ENCODE measurements at regions not wholly inside any gene's neighbourhood (a gene's known extent, or its start where the extent isn't known, plus 50 kb on each side); places are given as distances from the start of the nearest gene placed in this dataset.

GRCh38 chr11:38721586-38722315, 2123.7 kb upstream of the RAG2 start:
- DNase-seq, result peak in 1 of 2 donors; percentile 17
- Histone ChIP-seq H3K27ac (no peak overlapping the region), H3K4me1 (no peaks in the 10 kb centered on the region), H3K9me3 (peaks cover 0 to 5% (median 0%) of the 10 kb centered on the region in 4 donors), H3K27me3 (no peaks in the 10 kb centered on the region), H3K36me3 (no peaks in the 10 kb centered on the region), H3K4me3 (no peak overlapping the region)
- intact Hi-C loops (cut with DNase I; ENCODE audit: low total_unique reads), result no loop called here
- no peak for TF ChIP-seq POLR2AphosphoS5 (IDR thresholded peaks at IDR 0.05)
- no peak for TF ChIP-seq CTCF (IDR thresholded peaks at IDR 0.05)
- TF ChIP-seq EP300 (IDR thresholded peaks at IDR 0.05), result no peak
- no peak for TF ChIP-seq POLR2A (IDR thresholded peaks at IDR 0.05)
- 26 to 52% (median 43%) methylated on average over 1 of the region's 1 CpG for WGBS, 5 donors

- no peaks in the 10 kb centered on the region for H3K9me3 ChIP-seq
- no peak for TF ChIP-seq CTCF (IDR thresholded peaks at IDR 0.05)
- TF ChIP-seq EP300 (IDR thresholded peaks at IDR 0.05), result no peak
- TF ChIP-seq POLR2A (IDR thresholded peaks at IDR 0.05), result no peak
- TF ChIP-seq POLR2AphosphoS5 (IDR thresholded peaks at IDR 0.05), result no peak
- no peak for DNase-seq
- no peaks in the 10 kb centered on the region for H3K36me3 ChIP-seq
- H3K4me3 ChIP-seq, result no peak overlapping the region
- no peaks in the 10 kb centered on the region for H3K27me3 ChIP-seq
- no peaks in the 10 kb centered on the region for H3K4me1 ChIP-seq
- intact Hi-C loops (cut with DNase I; ENCODE audit: low total_unique reads), result no loop called here
- 38 to 57% (median 47%) methylated on average over 1 of the region's 1 CpG for WGBS, 5 donors
- no peak overlapping the region for H3K27ac ChIP-seq
Observed at GRCh38 chr11:38718659-38719058, 2120.6 kb upstream of the RAG2 start.

GRCh38 chr11:38718049-38718448, 2120.0 kb upstream of the RAG2 start:
- TF ChIP-seq EP300 (IDR thresholded peaks at IDR 0.05) (no peak), CTCF (IDR thresholded peaks at IDR 0.05) (no peak), POLR2A (IDR thresholded peaks at IDR 0.05) (no peak), POLR2AphosphoS5 (IDR thresholded peaks at IDR 0.05) (no peak)
- Histone ChIP-seq H3K4me1 (no peaks in the 10 kb centered on the region), H3K27me3 (no peaks in the 10 kb centered on the region), H3K4me3 (no peak overlapping the region), H3K27ac (no peak overlapping the region), H3K9me3 (no peaks in the 10 kb centered on the region), H3K36me3 (no peaks in the 10 kb centered on the region)
- whole genome bisulfite sequencing, 5 donors, result 10 to 28% (median 18%) methylated on average over 2 of the region's 2 CpGs
- DNase-seq, result peak in 1 of 2 donors; percentile 8
- intact Hi-C loops (cut with DNase I; ENCODE audit: low total_unique reads), result no loop called here

GRCh38 chr11:38711110-38711509, 2113.1 kb upstream of the RAG2 start:
- Histone ChIP-seq H3K4me1 (no peaks in the 10 kb centered on the region), H3K9me3 (no peaks in the 10 kb centered on the region), H3K27me3 (no peaks in the 10 kb centered on the region), H3K4me3 (no peak overlapping the region), H3K36me3 (no peaks in the 10 kb centered on the region), H3K27ac (no peak overlapping the region)
- no peak for DNase-seq
- intact Hi-C loops (cut with DNase I; ENCODE audit: low total_unique reads), result no loop called here
- TF ChIP-seq EP300 (IDR thresholded peaks at IDR 0.05), result no peak

GRCh38 chr11:38710262-38710661, 2112.2 kb upstream of the RAG2 start:
- Histone ChIP-seq H3K27me3 (no peaks in the 10 kb centered on the region), H3K9me3 (no peaks in the 10 kb centered on the region), H3K4me1 (no peaks in the 10 kb centered on the region), H3K36me3 (no peaks in the 10 kb centered on the region), H3K4me3 (no peak overlapping the region), H3K27ac (no peak overlapping the region)
- 70 to 77% (median 74%) methylated on average over 5 of the region's 5 CpGs for WGBS, 5 donors
- TF ChIP-seq POLR2AphosphoS5 (IDR thresholded peaks at IDR 0.05) (no peak), POLR2A (IDR thresholded peaks at IDR 0.05) (no peak), EP300 (IDR thresholded peaks at IDR 0.05) (no peak), CTCF (IDR thresholded peaks at IDR 0.05) (no peak)
- no peak for DNase-seq
- intact Hi-C loops (cut with DNase I; ENCODE audit: low total_unique reads), result no loop called here

Measured in stomach (tissue), 8 donors.